Dendritic cell treated with granulocyte-macrophage colony-stimulating factor and Interleukin-4, amounts not matched to agents 40 ng/mL and 50 ng/mL, for 4 days (primary cell): ENCODE measurements at regions not wholly inside any gene's neighbourhood (a gene's known extent, or its start where the extent isn't known, plus 50 kb on each side); places are given as distances from the start of the nearest gene placed in this dataset.
"Not testable (repeated sequence)": the region's sequence is repeated elsewhere in the genome, so short reads cannot be mapped to it uniquely, and the experiment has no call there.

Experiments
- H3K27ac Mint-ChIP-seq: one replicate; pipeline ENCODE4 v1.8.0; 2022; ENCODE audit warnings: mild to moderate bottlenecking, mixed read lengths
- H3K27me3 Mint-ChIP-seq: one replicate; pipeline ENCODE4 v1.8.0; 2022; ENCODE audit warnings: mild to moderate bottlenecking, mixed read lengths
- H3K36me3 Mint-ChIP-seq: one replicate; pipeline ENCODE4 v1.8.0; 2022; ENCODE audit warnings: low read depth, mixed read lengths
- H3K4me1 Mint-ChIP-seq: one replicate; pipeline ENCODE4 v1.8.0; 2022; ENCODE audit warnings: low read depth, mixed read lengths
- H3K4me3 Mint-ChIP-seq: one replicate; pipeline ENCODE4 v1.8.0; 2022; ENCODE audit warnings: mild to moderate bottlenecking, moderate library complexity, mixed read lengths
- H3K9me3 Mint-ChIP-seq: one replicate; pipeline ENCODE4 v1.8.0; 2022; ENCODE audit warnings: mixed read lengths
- intact Hi-C: fragments of 100-400 bp; cut with micrococcal nuclease; formaldehyde crosslinking; loops from one replicate; pipeline ENCODE4 v1.15.0; 2022

DNA sequence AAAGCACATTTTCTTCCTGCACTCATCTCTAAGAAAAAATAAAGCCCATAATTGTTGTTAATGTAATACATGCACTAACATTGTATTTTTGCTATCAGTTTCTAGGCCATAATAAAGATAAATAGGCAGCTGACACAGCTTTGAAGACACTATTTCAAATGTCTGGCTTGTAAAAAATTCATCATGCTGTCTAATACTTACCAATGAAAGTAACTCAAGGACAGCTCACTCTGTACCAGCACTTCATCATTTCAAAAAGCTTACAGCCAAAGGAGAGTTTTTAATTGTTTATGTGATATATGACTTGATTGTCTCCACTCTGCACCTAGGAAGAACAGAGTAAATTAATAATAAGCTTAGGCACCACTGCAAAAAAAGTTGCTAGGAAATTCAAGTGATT, 1423.3 kb upstream of the PCDH20 start:
- Mint-ChIP-seq H3K9me3 (no peaks in the 10 kb centered on the region), H3K27ac (no peak overlapping the region), H3K36me3 (no peaks in the 10 kb centered on the region), H3K4me3 (no peak overlapping the region), H3K4me1 (no peaks in the 10 kb centered on the region), H3K27me3 (no peaks in the 10 kb centered on the region)
- intact Hi-C loops, result no loop called here

DNA sequence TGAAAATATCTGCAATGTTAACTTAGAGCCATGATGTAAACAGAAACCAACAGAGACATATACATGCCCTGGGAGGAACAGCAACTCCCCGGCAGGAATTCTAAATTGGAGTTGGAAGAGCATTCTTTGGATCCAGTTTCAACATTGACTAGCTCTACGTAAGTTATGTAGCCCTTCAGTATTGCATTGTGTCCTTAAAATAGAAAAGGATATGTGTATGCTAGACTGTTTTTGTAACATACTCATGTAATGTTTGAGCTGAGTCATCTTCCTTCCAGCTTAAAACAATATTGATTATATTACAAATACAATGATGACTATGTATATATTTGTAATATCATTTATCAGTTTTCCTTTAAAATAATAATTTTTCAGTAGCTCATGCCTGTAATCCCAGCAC, 1422.2 kb upstream of the PCDH20 start:
- H3K27me3 Mint-ChIP-seq, result no peaks in the 10 kb centered on the region
- no peak overlapping the region for H3K4me3 Mint-ChIP-seq
- H3K27ac Mint-ChIP-seq, result no peak overlapping the region
- H3K4me1 Mint-ChIP-seq, result no peaks in the 10 kb centered on the region
- intact Hi-C loops, result no loop called here
- H3K36me3 Mint-ChIP-seq, result no peaks in the 10 kb centered on the region
- no peaks in the 10 kb centered on the region for H3K9me3 Mint-ChIP-seq

DNA sequence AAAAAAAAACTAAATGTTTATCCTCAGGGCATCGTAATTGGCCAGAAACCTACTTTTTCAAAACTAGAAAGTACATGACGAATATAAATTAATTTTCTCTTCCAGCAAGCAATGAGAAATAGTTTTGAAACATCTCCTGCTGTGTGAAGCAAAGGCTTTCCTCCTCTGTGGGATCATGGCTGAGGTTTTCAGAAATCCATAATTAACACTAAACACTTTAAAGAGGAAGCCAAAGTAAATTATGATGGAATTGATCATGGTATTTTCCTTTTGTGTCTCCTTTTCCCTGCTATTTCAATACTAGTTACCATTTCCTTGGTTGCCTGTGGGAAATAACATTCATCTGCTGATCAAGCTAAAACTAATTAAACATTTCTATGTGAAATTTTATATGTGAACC, 1413.8 kb upstream of the PCDH20 start:
- H3K27ac Mint-ChIP-seq, result no peak overlapping the region
- H3K4me1 Mint-ChIP-seq, result no peaks in the 10 kb centered on the region
- no peaks in the 10 kb centered on the region for H3K36me3 Mint-ChIP-seq
- H3K27me3 Mint-ChIP-seq, result no peaks in the 10 kb centered on the region
- no peaks in the 10 kb centered on the region for H3K9me3 Mint-ChIP-seq
- intact Hi-C loops, result no loop called here
- no peak overlapping the region for H3K4me3 Mint-ChIP-seq

DNA sequence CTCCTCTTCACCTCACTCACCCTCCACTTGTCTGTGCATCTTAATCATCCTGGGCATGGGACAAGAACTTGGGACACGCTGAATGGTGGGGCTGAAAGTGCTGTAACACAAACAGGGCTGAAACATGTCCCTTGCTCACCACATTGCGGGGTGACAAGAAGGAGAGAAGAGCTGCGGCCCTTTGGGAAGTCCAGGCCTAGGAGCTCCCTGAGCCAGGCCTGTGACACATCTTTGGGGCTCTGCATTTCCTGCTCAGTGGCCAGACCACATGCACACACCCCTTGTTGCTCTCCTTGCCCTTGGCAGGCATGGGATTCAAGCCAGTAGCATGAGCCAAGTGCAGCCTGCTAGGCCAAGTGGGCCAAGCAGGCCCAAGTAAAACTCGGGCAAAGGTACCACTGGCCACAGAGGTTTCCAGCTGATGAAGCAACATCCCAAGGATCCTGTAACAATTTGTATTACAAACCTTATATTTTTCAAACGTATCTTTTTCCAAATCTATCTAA, 1384.3 kb upstream of the PCDH20 start:
- Mint-ChIP-seq H3K9me3 (peaks cover 5% of the 10 kb centered on the region), H3K4me1 (no peaks in the 10 kb centered on the region), H3K27me3 (no peaks in the 10 kb centered on the region), H3K4me3 (no peak overlapping the region), H3K27ac (no peak overlapping the region), H3K36me3 (no peaks in the 10 kb centered on the region)
- intact Hi-C loops, result no loop called here

DNA sequence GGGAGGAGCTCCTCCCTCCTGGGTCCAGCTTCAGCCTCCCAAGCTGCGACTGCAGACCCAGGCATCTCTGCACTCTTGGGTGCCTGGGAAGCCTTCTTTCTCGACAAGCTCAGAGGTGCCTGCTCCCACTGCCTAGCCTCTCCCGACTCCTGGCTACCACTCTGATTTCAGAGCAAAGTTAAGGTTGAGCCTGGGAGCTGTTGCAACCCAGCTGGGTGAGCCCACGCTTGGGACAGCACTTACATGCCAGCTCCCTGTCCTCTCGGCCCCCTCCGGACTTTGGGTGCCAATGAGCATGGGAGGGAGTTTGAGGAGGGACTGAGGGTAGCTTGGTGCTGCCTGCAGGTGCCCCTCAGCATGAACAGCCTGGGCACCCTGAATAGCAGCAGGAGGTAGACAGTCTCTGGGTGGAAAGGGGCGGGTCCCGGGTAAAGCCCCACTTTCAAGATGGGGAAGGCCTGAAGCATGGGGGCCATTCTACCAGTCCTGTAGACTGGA, 1383.4 kb upstream of the PCDH20 start:
- H3K27ac Mint-ChIP-seq, result no peak overlapping the region
- H3K4me1 Mint-ChIP-seq, result no peaks in the 10 kb centered on the region
- no peaks in the 10 kb centered on the region for H3K27me3 Mint-ChIP-seq
- H3K9me3 Mint-ChIP-seq, result peaks cover 5% of the 10 kb centered on the region
- no peak overlapping the region for H3K4me3 Mint-ChIP-seq
- H3K36me3 Mint-ChIP-seq, result no peaks in the 10 kb centered on the region
- intact Hi-C loops, result no loop called here

DNA sequence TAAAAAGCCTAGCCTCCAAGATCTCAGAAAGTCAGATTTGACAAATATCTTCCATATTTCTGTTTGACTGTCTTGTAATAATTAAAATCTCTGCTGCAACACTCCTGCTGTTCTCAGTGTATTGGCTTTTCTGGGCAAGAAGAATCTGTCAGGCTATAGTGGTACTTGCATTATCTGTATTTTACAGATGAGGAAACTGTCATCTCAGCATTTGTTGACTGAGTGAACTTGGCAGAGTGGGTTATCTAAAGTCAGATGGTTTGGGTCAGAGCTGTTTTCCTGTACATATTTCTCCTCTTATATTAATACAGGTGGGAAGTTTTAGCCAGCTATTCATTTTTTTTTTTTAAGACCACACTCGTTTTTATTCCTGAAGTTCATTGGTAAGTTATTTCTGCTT, 1378.2 kb upstream of the PCDH20 start:
- Mint-ChIP-seq H3K27ac (no peak overlapping the region), H3K9me3 (peaks cover 24% of the 10 kb centered on the region), H3K4me3 (no peak overlapping the region), H3K4me1 (no peaks in the 10 kb centered on the region), H3K27me3 (no peaks in the 10 kb centered on the region), H3K36me3 (no peaks in the 10 kb centered on the region)
- intact Hi-C loops, result no loop called here

DNA sequence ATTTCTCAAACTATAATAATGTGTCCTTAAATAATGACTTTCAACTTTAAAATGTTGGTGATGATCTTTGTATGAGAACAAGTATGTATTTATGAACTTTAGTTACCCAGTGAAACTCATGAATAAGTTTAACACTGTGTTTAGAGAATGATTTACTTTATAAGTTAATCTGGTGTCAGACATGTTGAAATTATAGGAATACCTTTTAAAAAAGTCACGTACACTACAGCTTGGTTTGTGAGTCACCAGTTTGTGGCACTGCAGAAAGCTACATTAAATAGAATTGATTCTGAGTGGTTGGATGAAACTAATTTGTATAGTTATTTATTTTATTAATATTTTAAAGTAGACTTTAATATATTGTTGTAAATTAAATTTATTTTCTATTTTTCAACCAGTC, 1366.2 kb upstream of the PCDH20 start:
- Mint-ChIP-seq H3K9me3 (no peaks in the 10 kb centered on the region), H3K27me3 (no peaks in the 10 kb centered on the region), H3K4me3 (no peak overlapping the region), H3K4me1 (no peaks in the 10 kb centered on the region), H3K27ac (no peak overlapping the region), H3K36me3 (no peaks in the 10 kb centered on the region)
- intact Hi-C loops, result no loop called here

DNA sequence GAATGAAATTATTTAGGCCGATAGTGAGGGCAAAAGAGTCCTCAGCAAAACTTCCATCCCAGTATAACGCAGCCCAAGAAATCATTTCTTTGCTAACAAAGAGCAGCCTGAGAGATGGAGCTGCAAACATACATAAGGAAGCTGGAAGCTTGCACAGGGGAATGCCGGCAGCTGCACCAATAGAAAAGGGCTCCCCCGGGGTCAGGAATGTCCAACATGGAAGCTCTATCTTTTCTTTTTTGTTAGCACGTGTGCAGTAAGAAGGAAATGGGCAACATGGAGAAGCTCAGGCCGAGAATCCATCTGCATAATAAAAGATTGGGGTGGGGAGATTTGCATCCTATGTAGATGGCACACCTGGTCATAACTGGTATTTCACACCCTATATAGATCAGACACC, 1363.5 kb upstream of the PCDH20 start:
- Mint-ChIP-seq H3K36me3 (no peaks in the 10 kb centered on the region), H3K27me3 (no peaks in the 10 kb centered on the region), H3K4me3 (no peak overlapping the region), H3K9me3 (peaks cover 11% of the 10 kb centered on the region), H3K4me1 (no peaks in the 10 kb centered on the region), H3K27ac (no peak overlapping the region)
- intact Hi-C loops, result no loop called here

DNA sequence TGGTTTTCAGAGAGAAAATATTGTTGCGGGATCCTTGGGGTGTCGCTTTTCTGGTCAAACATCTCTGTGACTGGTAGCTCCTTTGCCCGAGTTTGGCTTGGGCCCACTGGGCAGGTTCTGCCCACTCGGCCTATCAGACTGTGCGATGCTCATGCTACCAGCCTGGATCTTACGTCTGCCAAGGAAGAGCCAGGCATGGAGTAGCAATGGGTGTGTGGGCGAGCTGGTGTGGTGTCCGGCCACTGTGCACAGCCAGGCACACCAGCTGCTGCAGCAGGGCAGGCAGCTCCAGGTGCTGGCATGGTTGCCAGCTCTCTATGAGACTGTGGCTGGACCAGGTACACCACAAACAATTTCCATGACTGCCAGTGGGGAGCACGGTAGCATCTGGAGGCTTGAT, 1351.8 kb upstream of the PCDH20 start:
- H3K4me1 Mint-ChIP-seq, result no peaks in the 10 kb centered on the region
- intact Hi-C loops, result no loop called here
- no peak overlapping the region for H3K27ac Mint-ChIP-seq
- no peaks in the 10 kb centered on the region for H3K9me3 Mint-ChIP-seq
- no peak overlapping the region for H3K4me3 Mint-ChIP-seq
- no peaks in the 10 kb centered on the region for H3K27me3 Mint-ChIP-seq
- no peaks in the 10 kb centered on the region for H3K36me3 Mint-ChIP-seq

DNA sequence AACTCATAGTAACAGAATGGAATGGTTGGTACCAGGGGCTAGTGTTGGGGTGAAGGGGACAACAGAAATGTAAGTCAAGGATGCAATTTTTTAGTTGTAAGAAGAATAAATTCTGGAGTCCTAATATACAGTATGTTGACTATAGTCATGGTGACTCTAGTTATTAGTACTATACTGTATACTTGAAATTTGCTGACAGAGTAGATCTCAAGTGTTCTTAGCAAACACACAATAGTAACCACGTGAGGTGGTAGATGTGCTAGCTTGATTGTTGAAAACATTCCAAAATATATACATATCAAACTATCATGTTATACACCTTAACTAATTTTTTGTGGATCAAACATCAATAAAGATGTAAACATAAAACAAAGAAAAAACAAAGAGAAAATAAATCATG, 1345.1 kb upstream of the PCDH20 start:
- Mint-ChIP-seq H3K27me3 (no peaks in the 10 kb centered on the region), H3K9me3 (no peaks in the 10 kb centered on the region), H3K4me3 (no peak overlapping the region), H3K27ac (no peak overlapping the region), H3K4me1 (no peaks in the 10 kb centered on the region), H3K36me3 (no peaks in the 10 kb centered on the region)
- intact Hi-C loops, result no loop called here

DNA sequence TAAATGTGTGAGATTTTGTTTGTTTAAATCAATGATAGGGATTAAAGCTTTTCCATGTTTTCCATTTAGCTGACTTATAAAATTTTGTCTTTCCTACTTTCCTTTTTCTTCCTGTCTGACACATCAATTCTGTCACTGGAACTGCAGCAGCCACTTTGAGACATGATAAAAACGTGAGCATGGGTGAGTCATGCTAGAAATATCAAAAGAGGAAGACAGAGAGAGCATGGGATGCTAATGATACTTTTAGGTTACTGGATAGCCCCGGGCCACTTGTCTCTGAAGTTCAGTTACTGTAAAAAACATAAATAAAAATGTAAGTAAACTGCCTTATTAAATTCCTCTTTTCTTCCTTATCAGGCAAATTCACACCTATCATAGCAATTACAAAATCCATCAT, 1332.0 kb upstream of the PCDH20 start:
- Mint-ChIP-seq H3K27me3 (no peaks in the 10 kb centered on the region), H3K4me1 (no peaks in the 10 kb centered on the region), H3K9me3 (no peaks in the 10 kb centered on the region), H3K27ac (no peak overlapping the region), H3K4me3 (no peak overlapping the region), H3K36me3 (no peaks in the 10 kb centered on the region)
- intact Hi-C loops, result no loop called here

DNA sequence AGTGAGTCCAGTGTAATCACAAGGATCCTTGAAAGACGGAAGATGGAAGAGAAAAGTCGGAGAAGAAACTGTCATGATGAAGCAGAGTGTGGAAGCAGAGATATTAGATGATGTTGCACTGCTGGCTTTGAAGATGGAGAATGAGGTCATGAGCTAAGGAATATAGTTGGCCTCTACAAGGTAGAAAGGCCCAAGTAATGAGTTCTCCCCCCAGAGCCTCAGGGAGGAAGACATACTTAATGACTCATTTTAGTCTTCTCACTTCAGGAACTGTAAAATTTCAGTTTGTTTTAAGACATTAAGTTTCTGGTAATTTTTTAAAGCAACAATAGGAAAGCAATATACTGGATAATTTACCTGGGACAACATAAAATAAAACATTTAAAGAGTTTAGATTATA, 1331.5 kb upstream of the PCDH20 start:
- intact Hi-C loops, result no loop called here
- H3K9me3 Mint-ChIP-seq, result no peaks in the 10 kb centered on the region
- no peak overlapping the region for H3K27ac Mint-ChIP-seq
- H3K27me3 Mint-ChIP-seq, result no peaks in the 10 kb centered on the region
- H3K36me3 Mint-ChIP-seq, result no peaks in the 10 kb centered on the region
- H3K4me1 Mint-ChIP-seq, result no peaks in the 10 kb centered on the region
- H3K4me3 Mint-ChIP-seq, result no peak overlapping the region

DNA sequence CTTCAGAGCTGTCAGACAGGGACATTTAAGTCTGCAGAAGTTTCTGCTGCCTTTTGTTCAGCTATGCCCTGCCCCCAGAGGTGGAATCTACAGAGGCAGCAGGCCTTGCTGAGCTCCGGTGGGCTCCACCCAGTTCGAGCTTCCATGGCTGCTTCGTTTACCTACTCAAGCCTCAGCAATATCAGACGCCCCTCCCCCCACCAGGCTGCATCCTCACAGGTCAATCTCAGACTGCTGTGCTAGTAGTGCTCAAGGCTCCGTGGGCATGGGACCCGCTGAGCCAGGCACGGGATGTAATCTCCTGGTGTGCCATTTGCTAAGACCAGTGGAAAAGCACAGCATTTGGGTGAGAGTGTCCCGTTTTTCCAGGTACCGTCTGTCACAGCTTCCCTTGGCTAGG, 1314.1 kb upstream of the PCDH20 start:
- H3K9me3 Mint-ChIP-seq, result peaks cover 40% of the 10 kb centered on the region
- H3K36me3 Mint-ChIP-seq, H3K4me3 Mint-ChIP-seq, H3K27ac Mint-ChIP-seq, intact Hi-C loops, H3K27me3 Mint-ChIP-seq, H3K4me1 Mint-ChIP-seq: not testable (repeated sequence)

DNA sequence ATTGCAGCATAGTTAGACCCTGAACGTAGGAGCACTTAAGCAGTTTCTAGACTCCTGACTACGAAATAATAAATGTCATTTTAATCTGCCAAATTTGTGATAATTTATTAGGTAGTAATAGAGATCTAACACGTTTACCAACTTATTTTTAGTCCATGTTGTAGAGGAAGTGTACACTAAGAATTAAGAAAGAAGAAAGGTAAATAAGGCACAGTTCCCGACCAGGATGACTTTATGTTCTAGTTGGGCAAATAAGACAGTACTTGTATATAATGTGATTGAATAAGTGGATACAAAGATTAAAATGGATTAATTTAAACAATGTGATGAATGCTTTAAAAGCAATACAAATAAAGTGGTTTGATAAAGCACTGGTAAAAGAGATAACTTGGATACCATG, 1306.2 kb upstream of the PCDH20 start:
- Mint-ChIP-seq H3K9me3 (peaks cover 8% of the 10 kb centered on the region), H3K27me3 (no peaks in the 10 kb centered on the region), H3K4me1 (no peaks in the 10 kb centered on the region), H3K36me3 (no peaks in the 10 kb centered on the region), H3K4me3 (no peak overlapping the region), H3K27ac (no peak overlapping the region)
- intact Hi-C loops, result no loop called here

DNA sequence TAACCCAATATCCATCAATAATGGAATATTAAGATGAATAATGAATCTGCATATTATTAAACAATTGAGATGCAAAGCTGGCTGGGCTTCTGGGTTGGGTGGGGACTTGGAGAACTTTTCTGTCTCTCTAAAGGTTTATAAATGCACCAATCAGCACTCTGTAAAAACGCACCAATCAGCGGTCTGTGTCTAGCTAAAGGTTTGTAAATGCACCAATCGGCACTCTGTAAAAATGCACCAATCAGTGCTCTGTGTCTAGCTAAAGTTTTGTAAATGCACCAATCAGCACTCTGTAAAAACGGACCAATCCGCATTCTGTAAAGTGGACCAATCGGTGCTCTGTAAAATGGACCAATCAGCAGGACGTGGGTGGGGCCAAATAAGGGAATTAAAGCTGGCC, 1296.3 kb upstream of the PCDH20 start:
- H3K27ac Mint-ChIP-seq, H3K36me3 Mint-ChIP-seq, H3K4me1 Mint-ChIP-seq, H3K4me3 Mint-ChIP-seq, H3K27me3 Mint-ChIP-seq, intact Hi-C loops: not testable (repeated sequence)
- peaks cover 27% of the 10 kb centered on the region for H3K9me3 Mint-ChIP-seq
